Tibial nerve (tissue), 4 donors: ENCODE measurements at regions not wholly inside any gene's neighbourhood (a gene's known extent, or its start where the extent isn't known, plus 50 kb on each side); places are given as distances from the start of the nearest gene placed in this dataset.

Experiments used
- EP300 ChIP-seq, 2 donors: sonication (generic); formaldehyde crosslinking; IDR thresholded peaks; one replicate each; pipeline ENCODE4 v1.6.1; 2017; ENCODE audit warnings: antibody characterized with exemption in 2 of 2, mild to moderate bottlenecking in 1 of 2
- POLR2A ChIP-seq, 2 donors: fragments of 450-650 bp; IDR thresholded peaks; one replicate each; pipeline ENCODE4 v1.6.1; 2017; ENCODE audit warnings: antibody characterized with exemption in 2 of 2, mild to moderate bottlenecking in 2 of 2, moderate library complexity in 2 of 2
- TF ChIP-seq, protein P1 (sequence below), 5 experiments: fragments of 200-600 bp in 3 of 5; fragments of 450-650 bp in 2 of 5; sonication (generic) in 3 of 5; IDR thresholded peaks; one replicate each; pipeline ENCODE4 v1.5.1; 2016 to 2019; ENCODE audit warnings: antibody characterized with exemption in 5 of 5, mild to moderate bottlenecking in 3 of 5, moderate library complexity in 2 of 5

DNA sequence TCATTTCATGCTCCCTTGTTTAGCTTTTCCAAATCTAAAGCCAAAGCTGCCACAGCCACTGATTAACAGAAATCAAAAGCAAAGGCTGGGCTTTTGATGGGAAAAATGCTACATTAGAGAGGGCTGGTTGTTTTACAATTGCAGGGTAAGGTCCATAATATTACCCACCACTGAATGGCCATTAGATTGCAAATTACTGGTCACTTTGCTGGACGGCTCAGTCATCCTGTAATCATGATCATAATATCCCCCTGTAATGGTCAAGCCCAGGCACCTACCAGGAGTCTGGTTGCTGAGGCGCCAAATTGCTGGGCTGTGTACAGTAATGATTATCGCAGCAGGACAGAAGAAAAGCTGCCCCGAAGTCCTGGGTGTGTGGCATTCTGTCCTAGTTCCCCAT, 286.5 kb downstream of the ZSWIM6 start:
- TF ChIP-seq, protein P1, sequence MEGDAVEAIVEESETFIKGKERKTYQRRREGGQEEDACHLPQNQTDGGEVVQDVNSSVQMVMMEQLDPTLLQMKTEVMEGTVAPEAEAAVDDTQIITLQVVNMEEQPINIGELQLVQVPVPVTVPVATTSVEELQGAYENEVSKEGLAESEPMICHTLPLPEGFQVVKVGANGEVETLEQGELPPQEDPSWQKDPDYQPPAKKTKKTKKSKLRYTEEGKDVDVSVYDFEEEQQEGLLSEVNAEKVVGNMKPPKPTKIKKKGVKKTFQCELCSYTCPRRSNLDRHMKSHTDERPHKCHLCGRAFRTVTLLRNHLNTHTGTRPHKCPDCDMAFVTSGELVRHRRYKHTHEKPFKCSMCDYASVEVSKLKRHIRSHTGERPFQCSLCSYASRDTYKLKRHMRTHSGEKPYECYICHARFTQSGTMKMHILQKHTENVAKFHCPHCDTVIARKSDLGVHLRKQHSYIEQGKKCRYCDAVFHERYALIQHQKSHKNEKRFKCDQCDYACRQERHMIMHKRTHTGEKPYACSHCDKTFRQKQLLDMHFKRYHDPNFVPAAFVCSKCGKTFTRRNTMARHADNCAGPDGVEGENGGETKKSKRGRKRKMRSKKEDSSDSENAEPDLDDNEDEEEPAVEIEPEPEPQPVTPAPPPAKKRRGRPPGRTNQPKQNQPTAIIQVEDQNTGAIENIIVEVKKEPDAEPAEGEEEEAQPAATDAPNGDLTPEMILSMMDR (IDR thresholded peaks at IDR 0.05), result no peak
- no peak for TF ChIP-seq POLR2A (IDR thresholded peaks at IDR 0.05)
- no peak for TF ChIP-seq EP300 (IDR thresholded peaks at IDR 0.05)
